ENCODE measurements at regions not wholly inside any gene's neighbourhood (a gene's known extent, or its start where the extent isn't known, plus 50 kb on each side); places are given as distances from the start of the nearest gene placed in this dataset.

GRCh38 chr14:96638041-96638855, 136.1 kb downstream of the PAPOLA start:
- DNase-seq (ENCODE audit: low spot score), result no peak

- DNase-seq (ENCODE audit: low spot score), result no peak
Observed at GRCh38 chr14:96639550-96639949, 137.4 kb downstream of the PAPOLA start.

- DNase-seq (ENCODE audit: low spot score), result no peak
Observed at GRCh38 chr14:96648506-96649326, 146.5 kb downstream of the PAPOLA start.

GRCh38 chr14:96649327-96649601, 147.1 kb downstream of the PAPOLA start:
- DNase-seq (ENCODE audit: low spot score), result no peak

- DNase-seq (ENCODE audit: low spot score), result no peak
Observed at GRCh38 chr14:96653597-96653996, 143.6 kb upstream of the VRK1 start.

- DNase-seq (ENCODE audit: low spot score), result no peak
Observed at GRCh38 chr14:96658611-96659010, 138.6 kb upstream of the VRK1 start.

GRCh38 chr14:96660123-96660522, 137.1 kb upstream of the VRK1 start:
- DNase-seq (ENCODE audit: low spot score), result no peak

GRCh38 chr14:96660667-96661066, 136.5 kb upstream of the VRK1 start:
- no peak for DNase-seq (ENCODE audit: low spot score)

- DNase-seq (ENCODE audit: low spot score), result no peak
Observed at GRCh38 chr14:96661244-96661969, 135.8 kb upstream of the VRK1 start.

- DNase-seq (ENCODE audit: low spot score), result no peak
Observed at GRCh38 chr14:96662116-96662970, 134.8 kb upstream of the VRK1 start.

- no peak for DNase-seq (ENCODE audit: low spot score)
Observed at GRCh38 chr14:96663076-96663475, 134.1 kb upstream of the VRK1 start.

GRCh38 chr14:96663491-96664067, 133.6 kb upstream of the VRK1 start:
- DNase-seq (ENCODE audit: low spot score), result no peak

- no peak for DNase-seq (ENCODE audit: low spot score)
Observed at GRCh38 chr14:96666088-96666487, 131.1 kb upstream of the VRK1 start.

GRCh38 chr14:96670391-96670790, 126.8 kb upstream of the VRK1 start:
- no peak for DNase-seq (ENCODE audit: low spot score)

GRCh38 chr14:96671218-96671617, 126.0 kb upstream of the VRK1 start:
- no peak for DNase-seq (ENCODE audit: low spot score)

- no peak for DNase-seq (ENCODE audit: low spot score)
Observed at GRCh38 chr14:96673706-96674105, 123.5 kb upstream of the VRK1 start.

- DNase-seq (ENCODE audit: low spot score), result no peak
Observed at GRCh38 chr14:96674121-96674520, 123.1 kb upstream of the VRK1 start.

- no peak for DNase-seq (ENCODE audit: low spot score)
Observed at GRCh38 chr14:96676166-96676565, 121.0 kb upstream of the VRK1 start.

GRCh38 chr14:96681829-96682228, 115.4 kb upstream of the VRK1 start:
- DNase-seq (ENCODE audit: low spot score), result no peak

GRCh38 chr14:96682401-96682800, 114.8 kb upstream of the VRK1 start:
- no peak for DNase-seq (ENCODE audit: low spot score)
